ENCODE measurements at regions not wholly inside any gene's neighbourhood (a gene's known extent, or its start where the extent isn't known, plus 50 kb on each side); places are given as distances from the start of the nearest gene placed in this dataset.
A peak's percentile ranks its signal among the peaks of the same experiment; 100 is the strongest.
"Not testable (repeated sequence)": the region's sequence is repeated elsewhere in the genome, so short reads cannot be mapped to it uniquely, and the experiment has no call there.

DNA sequence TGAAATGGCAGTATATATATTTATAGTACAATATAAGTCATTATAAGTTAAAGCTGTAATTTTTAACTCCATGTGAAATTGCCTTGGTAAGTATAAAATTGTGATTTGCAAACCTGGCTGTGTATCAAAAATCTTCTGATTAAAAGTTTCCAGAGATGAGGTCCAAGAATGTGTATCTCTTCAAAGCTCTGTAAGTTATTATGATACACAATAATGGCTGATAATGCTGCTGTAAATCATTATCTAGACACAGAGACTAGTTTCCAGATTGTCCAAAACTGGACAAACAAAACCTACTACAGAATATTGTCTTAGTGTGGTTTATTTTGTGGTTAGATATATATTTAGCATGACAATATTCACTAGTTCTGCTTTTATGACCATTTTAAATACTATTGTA lies 514.8 kb downstream of the SLC6A15 start:
- Mint-ChIP-seq H3K36me3 (no peaks in the 10 kb centered on the region), H3K9me3 (peaks cover 5% of the 10 kb centered on the region), H3K27ac (no peak overlapping the region), H3K27me3 (ENCODE audit: insufficient read depth, low read depth) (peaks cover 8% of the 10 kb centered on the region), H3K4me1 (no peaks in the 10 kb centered on the region), H3K4me3 (no peak overlapping the region)
- no peak overlapping the region for H3K4me3 ChIP-seq
- no peaks in the 10 kb centered on the region for H3K36me3 ChIP-seq
- TF ChIP-seq EZH2 (IDR thresholded peaks at IDR 0.05): no peak
- TF ChIP-seq EZH2phosphoT487 (IDR thresholded peaks at IDR 0.05): no peak
- TF ChIP-seq, protein P1, sequence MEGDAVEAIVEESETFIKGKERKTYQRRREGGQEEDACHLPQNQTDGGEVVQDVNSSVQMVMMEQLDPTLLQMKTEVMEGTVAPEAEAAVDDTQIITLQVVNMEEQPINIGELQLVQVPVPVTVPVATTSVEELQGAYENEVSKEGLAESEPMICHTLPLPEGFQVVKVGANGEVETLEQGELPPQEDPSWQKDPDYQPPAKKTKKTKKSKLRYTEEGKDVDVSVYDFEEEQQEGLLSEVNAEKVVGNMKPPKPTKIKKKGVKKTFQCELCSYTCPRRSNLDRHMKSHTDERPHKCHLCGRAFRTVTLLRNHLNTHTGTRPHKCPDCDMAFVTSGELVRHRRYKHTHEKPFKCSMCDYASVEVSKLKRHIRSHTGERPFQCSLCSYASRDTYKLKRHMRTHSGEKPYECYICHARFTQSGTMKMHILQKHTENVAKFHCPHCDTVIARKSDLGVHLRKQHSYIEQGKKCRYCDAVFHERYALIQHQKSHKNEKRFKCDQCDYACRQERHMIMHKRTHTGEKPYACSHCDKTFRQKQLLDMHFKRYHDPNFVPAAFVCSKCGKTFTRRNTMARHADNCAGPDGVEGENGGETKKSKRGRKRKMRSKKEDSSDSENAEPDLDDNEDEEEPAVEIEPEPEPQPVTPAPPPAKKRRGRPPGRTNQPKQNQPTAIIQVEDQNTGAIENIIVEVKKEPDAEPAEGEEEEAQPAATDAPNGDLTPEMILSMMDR (IDR thresholded peaks at IDR 0.05): no peak
- no peaks in the 10 kb centered on the region for H3K9me3 ChIP-seq (ENCODE audit: low read depth)
- no peaks in the 10 kb centered on the region for H3K4me1 ChIP-seq
- H2AFZ ChIP-seq (replicated peaks): no peak overlapping the region
- no peak overlapping the region for H3K27ac ChIP-seq
- no peak overlapping the region for H3K4me2 ChIP-seq
- DNase-seq (ENCODE audit: low spot score): no peak
- H3K9ac ChIP-seq: no peak overlapping the region
- no peaks in the 10 kb centered on the region for H3K27me3 ChIP-seq
- H3K79me2 ChIP-seq (ENCODE audit: low read depth): no peaks in the 10 kb centered on the region
- no peaks in the 10 kb centered on the region for H3F3A ChIP-seq (ENCODE audit: low read depth)
- no peaks in the 10 kb centered on the region for H4K20me1 ChIP-seq (ENCODE audit: low read depth)

DNA sequence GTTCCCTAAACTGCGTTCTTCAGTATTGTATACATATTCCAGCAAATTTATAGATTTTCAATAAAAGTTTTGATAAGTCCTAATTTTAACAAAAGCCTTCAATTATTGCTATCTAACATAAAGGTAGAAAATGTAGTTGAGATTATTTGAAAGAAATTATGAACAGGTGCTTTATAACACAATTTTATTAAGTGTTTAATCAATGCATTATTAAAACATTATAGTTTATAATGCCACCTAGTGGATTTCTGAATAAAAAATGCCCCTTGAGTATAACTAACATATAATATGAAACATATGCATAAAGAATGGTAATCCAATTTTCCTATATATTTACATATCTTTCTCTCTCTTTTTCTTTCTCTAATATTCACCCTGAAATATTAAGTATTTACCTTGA lies 515.3 kb downstream of the SLC6A15 start:
- Histone ChIP-seq H3K4me3 (no peak overlapping the region), H2AFZ (replicated peaks) (no peak overlapping the region), H3K27me3 (no peaks in the 10 kb centered on the region), H3K9me3 (ENCODE audit: low read depth) (no peaks in the 10 kb centered on the region), H3F3A (ENCODE audit: low read depth) (no peaks in the 10 kb centered on the region), H3K4me2 (no peak overlapping the region), H3K4me1 (no peaks in the 10 kb centered on the region), H3K9ac (no peak overlapping the region), H3K27ac (no peak overlapping the region), H4K20me1 (ENCODE audit: low read depth) (no peaks in the 10 kb centered on the region), H3K36me3 (no peaks in the 10 kb centered on the region), H3K79me2 (ENCODE audit: low read depth) (no peaks in the 10 kb centered on the region)
- no peaks in the 10 kb centered on the region for H3K4me1 Mint-ChIP-seq
- no peak overlapping the region for H3K4me3 Mint-ChIP-seq
- TF ChIP-seq EZH2 (IDR thresholded peaks at IDR 0.05): no peak
- TF ChIP-seq, protein P1 (IDR thresholded peaks at IDR 0.05): peak; percentile 7
- peaks cover 8% of the 10 kb centered on the region for H3K27me3 Mint-ChIP-seq (ENCODE audit: insufficient read depth, low read depth)
- peaks cover 5% of the 10 kb centered on the region for H3K9me3 Mint-ChIP-seq
- no peaks in the 10 kb centered on the region for H3K36me3 Mint-ChIP-seq
- no peak overlapping the region for H3K27ac Mint-ChIP-seq
- no peak for DNase-seq (ENCODE audit: low spot score)

DNA sequence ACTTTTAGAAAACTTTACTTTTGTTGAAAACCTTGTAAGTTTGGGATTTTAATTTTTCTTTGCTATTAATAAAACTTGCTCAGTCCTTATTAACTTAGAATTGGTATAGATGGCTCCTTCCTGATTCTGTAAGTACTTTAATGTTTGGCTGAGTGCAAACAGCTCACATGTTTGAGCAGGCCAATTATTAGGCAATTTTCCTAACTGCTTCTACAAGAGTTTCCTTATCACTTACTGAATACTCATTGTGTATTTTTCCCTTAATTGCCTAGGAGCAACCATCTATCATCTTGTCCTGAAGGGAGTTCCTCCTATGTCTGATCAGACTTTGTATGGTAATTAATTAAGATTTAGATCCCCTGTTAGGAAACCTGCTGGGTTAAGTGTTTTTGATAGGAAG lies 521.4 kb downstream of the SLC6A15 start:
- H3K27me3 ChIP-seq; H3K36me3 Mint-ChIP-seq; H3K27me3 Mint-ChIP-seq (ENCODE audit: insufficient read depth, low read depth); H3K27ac Mint-ChIP-seq; H3K36me3 ChIP-seq; H3K4me1 Mint-ChIP-seq; H2AFZ ChIP-seq (replicated peaks); H3K4me3 ChIP-seq; H4K20me1 ChIP-seq (ENCODE audit: low read depth); H3K79me2 ChIP-seq (ENCODE audit: low read depth); H3K9me3 Mint-ChIP-seq; H3K4me2 ChIP-seq; H3F3A ChIP-seq (ENCODE audit: low read depth); H3K4me1 ChIP-seq; H3K9ac ChIP-seq; H3K9me3 ChIP-seq (ENCODE audit: low read depth); H3K4me3 Mint-ChIP-seq; DNase-seq (ENCODE audit: low spot score); H3K27ac ChIP-seq: not testable (repeated sequence)

DNA sequence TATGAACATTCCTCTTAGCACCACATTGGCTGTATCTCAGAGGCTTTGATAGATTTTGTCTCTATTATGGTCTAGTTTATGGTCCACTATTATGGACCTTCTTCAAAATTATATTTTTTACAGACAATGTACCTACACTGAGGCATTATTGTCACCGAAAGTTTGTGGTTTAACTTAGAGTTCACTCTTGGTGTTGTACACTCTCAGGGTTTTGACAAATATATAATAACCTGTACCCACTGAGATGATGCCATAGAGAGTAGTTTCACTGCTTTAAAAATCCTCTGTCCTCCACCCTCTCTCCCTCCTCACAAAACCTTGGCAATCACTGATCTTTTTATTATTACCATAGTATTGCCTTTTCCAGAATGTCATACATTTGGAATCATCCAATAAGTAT lies 528.2 kb downstream of the SLC6A15 start:
- no peaks in the 10 kb centered on the region for H3F3A ChIP-seq (ENCODE audit: low read depth)
- H3K4me3 ChIP-seq: no peak overlapping the region
- H3K9ac ChIP-seq: no peak overlapping the region
- H3K79me2 ChIP-seq (ENCODE audit: low read depth): no peaks in the 10 kb centered on the region
- no peak overlapping the region for H3K27ac ChIP-seq
- Mint-ChIP-seq H3K4me3 (no peak overlapping the region), H3K27me3 (ENCODE audit: insufficient read depth, low read depth) (no peaks in the 10 kb centered on the region), H3K9me3 (peaks cover 2% of the 10 kb centered on the region), H3K4me1 (no peaks in the 10 kb centered on the region), H3K36me3 (no peaks in the 10 kb centered on the region), H3K27ac (no peak overlapping the region)
- H4K20me1 ChIP-seq (ENCODE audit: low read depth): no peaks in the 10 kb centered on the region
- TF ChIP-seq, protein P1 (IDR thresholded peaks at IDR 0.05): no peak
- no peak for TF ChIP-seq EZH2 (IDR thresholded peaks at IDR 0.05)
- no peak for TF ChIP-seq EZH2phosphoT487 (IDR thresholded peaks at IDR 0.05)
- H2AFZ ChIP-seq (replicated peaks): no peak overlapping the region
- no peaks in the 10 kb centered on the region for H3K9me3 ChIP-seq (ENCODE audit: low read depth)
- no peaks in the 10 kb centered on the region for H3K36me3 ChIP-seq
- no peaks in the 10 kb centered on the region for H3K27me3 ChIP-seq
- H3K4me2 ChIP-seq: no peak overlapping the region
- DNase-seq (ENCODE audit: low spot score): no peak
- H3K4me1 ChIP-seq: no peaks in the 10 kb centered on the region

DNA sequence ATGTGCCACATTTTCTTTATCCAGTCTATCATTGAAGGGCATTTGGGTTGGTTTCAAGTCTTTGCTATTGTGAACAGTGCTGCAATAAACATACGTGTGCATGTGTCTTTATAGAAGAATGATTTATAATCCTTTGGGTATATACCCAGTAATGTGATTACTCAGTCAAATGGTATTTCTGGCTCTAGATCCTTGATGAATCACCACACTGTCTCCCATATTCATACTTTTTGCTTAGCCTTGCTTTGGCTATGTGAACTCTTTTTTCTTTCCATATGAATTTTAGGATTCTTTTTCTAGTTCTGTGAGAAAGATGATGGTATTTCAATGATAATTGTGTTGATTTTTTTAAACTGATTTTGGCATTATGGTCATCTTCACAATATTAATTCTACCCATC lies 530.1 kb downstream of the SLC6A15 start:
- not testable (repeated sequence) for H3K27me3 Mint-ChIP-seq (ENCODE audit: insufficient read depth, low read depth); H3K9ac ChIP-seq; H3K9me3 ChIP-seq (ENCODE audit: low read depth); DNase-seq (ENCODE audit: low spot score); H3K36me3 ChIP-seq; H3F3A ChIP-seq (ENCODE audit: low read depth); H3K27ac ChIP-seq; H2AFZ ChIP-seq (replicated peaks); H3K9me3 Mint-ChIP-seq; H4K20me1 ChIP-seq (ENCODE audit: low read depth); H3K4me1 Mint-ChIP-seq; H3K36me3 Mint-ChIP-seq; H3K4me1 ChIP-seq; H3K27me3 ChIP-seq; H3K79me2 ChIP-seq (ENCODE audit: low read depth); H3K4me3 Mint-ChIP-seq; H3K27ac Mint-ChIP-seq; H3K4me2 ChIP-seq; H3K4me3 ChIP-seq

Data from neural progenitor cell (in vitro differentiated cells).